DMS114 treated with DMSO at 0.1 percent for 48 hours (cell line): ENCODE measurements at regions not wholly inside any gene's neighbourhood (a gene's known extent, or its start where the extent isn't known, plus 50 kb on each side); places are given as distances from the start of the nearest gene placed in this dataset.

Source experiments
- DNase-seq: peaks from one replicate; lab custom pipeline; 2025; ENCODE audit not compliant: unreplicated experiment; lab: John Stamatoyannopoulos, UW

DNA sequence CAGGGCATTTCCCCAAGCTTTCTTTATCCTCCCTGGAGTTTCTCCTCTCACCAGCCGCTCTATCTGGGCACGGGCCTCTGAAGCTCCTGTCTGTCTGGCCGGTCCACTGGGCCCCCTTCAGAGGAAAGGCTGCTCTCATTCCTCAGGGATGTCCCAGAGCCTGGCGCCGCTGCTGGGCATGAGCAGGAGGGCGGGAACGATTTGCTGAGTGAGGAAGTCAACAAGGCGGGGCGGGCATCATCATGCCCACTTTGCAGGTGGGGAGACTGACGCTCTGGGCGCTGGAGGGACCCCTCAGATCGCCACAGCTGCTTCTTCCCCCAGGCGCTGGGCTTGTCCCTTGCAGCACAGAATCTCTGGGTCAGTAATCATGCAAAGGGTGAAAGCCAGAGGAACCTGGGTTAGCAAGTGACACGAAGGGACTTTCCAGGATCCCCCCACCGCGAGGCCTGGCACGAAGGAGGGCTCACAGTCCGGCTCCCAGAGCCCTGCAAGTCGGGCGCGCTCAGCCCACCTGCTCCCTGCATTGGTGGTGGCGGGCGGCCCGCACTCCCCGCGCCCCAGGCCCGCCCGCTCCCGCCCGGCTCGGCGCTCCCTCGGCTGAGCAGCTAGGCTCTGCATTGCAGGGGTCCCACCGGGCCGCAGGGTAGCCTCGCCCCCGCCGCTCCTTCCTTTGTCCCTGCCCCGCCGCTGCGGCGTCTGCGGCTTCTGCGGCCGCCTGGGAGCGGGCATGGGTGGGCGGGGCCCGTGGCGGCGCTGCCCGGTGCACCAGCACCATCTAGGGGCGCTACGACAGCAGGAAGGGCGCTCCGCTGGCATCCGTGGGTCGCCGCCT is 157.8 kb downstream of the CYRIA start:
- peak; percentile 24 for DNase-seq

DNA sequence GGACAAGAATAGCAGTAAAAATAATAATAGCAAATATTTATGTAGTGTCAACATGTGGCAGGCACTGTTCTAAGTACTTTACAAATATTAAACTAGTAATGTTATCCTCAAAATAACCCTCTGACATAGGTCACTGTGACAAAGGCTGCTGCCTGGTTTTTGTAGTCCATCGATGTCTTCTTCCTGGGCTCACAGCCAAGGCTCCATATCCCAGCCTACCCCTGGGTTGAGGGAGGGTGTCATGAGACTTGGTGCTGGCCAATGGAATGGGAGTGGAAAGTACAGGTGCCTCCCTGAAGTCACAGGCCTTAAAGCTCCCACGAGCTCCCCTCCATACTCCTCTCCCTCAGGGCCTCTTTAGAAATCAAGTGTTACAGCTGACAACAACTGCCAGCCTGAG is 159.3 kb downstream of the CYRIA start:
- no peak for DNase-seq

DNA sequence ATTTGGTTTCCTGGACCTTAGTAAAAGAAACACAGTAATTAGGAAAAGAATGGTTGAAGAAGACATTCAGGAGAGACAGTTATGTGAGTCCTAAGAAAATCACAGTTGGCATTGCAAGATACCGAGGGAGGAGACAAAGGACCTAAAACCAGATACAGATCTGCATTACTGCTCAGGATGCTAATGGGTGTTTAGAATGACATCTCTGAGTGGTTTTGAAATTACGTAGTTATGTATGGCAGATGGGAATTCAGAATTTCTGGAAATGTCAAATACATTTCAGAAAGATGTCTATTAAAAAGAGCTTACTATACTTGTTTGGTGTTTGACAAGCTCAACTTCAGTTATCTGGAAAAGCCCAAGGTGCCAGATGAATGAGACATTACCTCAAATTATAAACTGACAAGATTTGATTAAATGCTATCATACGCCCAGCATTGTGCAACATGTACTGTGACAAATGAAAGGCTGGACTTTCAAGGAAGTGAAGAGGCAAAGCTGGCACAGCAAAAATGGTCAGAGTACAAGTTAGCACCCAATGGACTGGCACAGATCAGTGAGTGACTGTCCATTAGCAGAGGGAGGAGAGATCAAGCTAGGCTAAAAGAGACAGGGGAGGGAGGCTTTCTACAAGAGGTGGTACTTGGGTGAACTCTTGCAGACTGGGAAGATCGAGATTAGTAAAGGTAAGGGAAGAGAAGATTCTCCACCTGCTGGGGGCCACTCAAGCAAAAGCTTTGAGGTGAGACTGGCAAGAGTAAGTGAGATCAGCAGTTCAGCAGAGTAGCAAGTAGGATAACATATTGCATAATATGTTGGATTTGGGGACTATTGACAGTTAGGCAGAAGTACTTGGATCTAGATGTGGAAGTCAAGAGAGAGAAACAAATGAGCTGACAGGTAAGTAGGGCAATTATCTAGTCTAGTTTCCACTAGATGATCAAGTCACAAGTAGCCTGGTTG is 168.9 kb downstream of the CYRIA start:
- DNase-seq: no peak

DNA sequence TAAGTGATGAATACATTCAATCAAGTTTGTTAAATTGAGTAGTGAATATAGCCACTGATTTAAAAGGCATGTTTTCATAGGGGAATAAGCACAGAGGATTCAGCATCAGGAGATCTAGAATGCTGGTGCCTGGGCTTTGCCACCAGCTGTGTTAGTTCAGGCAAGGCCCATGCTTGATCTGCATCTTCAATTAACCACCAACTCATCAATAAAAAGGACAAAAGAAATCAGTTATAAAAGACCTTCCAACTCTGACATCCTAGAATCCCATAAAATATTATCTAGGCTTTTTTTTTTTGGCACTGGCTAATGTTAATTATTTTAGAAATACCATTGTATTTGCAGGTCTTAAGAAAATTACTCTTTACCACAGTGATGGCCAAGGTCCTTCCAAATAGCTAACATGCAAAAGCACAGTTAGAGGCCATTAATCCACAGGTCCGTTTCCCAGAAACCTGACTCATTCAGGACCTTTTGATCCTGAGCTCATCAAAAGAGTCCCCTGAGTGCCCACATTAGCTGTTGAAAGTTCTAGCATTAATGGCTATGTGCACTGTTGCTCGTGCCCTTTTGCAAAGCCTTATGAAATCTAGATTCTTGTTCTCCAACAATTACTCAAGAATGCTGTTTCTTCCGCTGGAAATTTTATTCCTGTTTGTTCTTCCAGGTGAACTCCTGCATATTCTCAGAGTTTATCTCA is 170.0 kb downstream of the CYRIA start:
- no peak for DNase-seq

DNA sequence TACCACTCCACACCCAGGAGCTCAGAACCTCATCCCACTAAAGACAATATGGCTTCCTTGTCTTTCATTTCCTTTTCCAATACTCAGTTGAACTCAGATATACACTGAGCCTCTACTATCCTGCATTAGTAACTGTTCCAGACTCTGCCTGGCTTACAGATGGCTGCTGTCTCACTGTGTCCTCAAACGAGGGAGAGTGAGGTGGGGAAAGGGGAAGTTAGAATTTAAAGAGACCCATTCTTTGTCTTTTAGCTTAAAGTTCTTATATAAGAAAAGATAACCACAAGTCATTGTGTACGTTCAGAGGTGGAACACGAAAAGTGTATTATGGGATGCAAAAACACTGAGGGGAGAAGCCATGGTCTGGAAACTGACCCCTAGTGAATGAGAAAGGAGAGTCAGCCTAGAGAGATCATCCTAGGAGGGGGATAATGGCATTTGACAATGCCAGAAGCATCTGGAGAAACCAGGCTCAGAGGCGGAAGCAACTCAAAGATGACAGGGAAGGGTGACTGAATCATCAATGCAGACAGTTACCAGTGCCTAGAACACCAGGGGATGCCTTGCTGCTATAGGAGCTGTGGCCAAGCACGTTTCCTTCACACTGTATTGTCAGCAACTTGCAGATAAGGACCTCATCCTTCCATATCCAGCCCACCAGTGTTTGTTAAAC is 170.7 kb downstream of the CYRIA start:
- DNase-seq: no peak

DNA sequence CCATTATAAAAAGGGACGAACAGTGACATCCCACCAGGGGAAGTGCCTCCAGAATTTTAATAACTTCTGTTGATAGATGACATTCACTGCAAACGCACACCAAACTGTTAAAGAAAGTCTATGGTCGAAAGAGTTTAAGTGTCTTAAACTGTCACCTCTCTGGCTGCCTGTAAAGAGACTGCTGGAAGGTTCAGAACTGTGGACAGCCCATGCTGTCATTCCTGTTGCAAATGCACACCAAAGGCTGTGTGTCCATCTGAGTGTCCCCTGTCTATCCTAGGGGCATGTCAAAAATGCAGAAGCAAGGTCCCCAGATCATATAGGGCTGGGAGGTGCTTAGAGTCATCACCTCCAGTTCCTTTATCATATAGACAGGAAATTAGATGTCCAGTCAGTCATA is 171.8 kb downstream of the CYRIA start:
- no peak for DNase-seq

DNA sequence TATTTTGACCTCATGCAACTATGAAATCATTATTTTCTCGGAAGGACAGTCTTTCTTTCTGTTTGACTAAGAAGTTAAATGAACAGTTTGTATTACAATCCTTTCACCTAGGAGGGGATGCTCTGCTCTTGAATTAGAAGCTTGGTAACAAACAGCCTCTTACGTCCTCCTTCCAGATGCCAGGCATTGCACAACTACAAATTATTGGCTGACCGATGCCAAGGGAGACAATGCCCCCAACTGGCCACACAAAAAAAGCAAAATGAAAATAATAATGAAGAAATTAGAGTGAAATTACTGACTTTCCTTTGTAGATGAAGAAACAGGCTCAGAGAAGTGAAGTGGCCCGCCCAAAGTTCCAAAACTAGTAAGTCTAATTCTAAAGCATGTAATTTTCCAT is 177.9 kb downstream of the CYRIA start:
- no peak for DNase-seq

DNA sequence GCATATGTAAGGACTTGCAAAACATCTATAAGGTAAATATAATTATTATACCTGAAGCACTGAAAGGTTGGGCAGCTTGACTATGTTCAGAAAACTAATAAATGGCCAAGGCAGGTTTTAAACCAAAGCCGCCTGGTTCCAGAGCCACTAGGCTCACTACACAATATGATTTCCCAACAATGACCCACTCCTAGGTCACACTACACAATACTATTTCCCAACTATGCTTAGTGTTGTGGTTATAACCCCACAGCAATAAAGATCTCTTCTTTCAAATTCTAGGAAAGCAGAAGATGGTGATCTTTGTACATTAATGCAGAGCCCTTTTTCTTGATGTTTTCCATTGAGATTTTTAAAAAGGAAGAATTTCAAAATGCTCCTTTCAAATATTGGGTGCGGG is 180.4 kb downstream of the CYRIA start:
- no peak for DNase-seq

DNA sequence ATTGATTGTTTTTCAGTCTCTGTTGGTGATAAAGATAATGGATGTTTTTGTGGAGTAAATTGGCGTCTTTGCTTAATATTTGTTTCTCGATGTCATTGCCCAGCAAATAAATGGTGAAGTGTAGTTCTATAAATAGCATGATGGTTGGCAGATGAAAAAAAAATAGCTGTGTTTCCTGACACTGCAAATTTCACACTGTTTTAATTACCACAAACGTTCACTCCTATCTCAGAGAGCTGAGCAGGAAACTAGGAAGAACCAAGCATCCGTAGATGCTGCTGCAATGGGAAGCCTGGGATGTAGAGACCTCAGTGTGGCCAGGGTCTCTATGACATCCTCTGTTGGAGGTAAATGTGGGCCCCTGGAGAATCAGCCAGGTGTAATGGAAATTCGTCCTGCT is 183.2 kb downstream of the CYRIA start:
- no peak for DNase-seq

DNA sequence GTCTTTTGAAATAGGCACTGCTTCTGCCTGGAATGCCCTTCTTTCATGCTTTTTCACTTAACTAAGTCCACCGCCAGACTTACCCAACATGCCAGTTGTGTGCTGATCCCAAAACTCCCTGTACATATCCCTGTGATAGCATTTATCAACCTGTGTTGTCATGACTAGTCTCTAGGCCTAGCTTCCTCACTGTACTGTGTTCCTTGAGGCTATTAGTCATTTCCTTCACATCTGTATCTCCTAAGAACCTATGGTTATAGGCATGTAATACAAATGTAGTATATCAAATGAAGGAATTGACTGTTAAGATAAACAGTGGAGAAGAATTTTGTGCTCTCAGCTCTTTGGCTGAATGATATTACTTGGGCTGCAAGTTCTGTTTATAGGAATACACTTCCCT is 184.3 kb downstream of the CYRIA start:
- DNase-seq: no peak

DNA sequence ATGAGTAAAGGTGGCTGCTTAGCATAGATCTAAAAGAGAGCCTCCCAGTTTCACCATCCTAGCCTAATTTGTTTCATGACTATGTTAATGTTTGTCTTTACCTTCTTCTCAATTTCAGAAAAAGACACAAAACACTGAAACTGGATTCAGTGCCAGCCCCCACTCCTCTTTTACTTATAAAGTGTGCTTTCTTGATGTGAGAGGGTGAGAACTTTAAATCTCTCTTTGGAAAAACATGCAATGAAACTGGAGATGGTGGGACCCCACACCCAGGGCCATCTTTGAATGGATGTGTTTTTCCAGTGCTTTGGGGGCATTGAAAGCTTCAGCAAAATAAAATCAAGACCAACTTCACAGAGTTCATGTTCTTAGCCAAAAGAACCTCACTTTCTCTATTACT is 185.9 kb downstream of the CYRIA start:
- DNase-seq: no peak

DNA sequence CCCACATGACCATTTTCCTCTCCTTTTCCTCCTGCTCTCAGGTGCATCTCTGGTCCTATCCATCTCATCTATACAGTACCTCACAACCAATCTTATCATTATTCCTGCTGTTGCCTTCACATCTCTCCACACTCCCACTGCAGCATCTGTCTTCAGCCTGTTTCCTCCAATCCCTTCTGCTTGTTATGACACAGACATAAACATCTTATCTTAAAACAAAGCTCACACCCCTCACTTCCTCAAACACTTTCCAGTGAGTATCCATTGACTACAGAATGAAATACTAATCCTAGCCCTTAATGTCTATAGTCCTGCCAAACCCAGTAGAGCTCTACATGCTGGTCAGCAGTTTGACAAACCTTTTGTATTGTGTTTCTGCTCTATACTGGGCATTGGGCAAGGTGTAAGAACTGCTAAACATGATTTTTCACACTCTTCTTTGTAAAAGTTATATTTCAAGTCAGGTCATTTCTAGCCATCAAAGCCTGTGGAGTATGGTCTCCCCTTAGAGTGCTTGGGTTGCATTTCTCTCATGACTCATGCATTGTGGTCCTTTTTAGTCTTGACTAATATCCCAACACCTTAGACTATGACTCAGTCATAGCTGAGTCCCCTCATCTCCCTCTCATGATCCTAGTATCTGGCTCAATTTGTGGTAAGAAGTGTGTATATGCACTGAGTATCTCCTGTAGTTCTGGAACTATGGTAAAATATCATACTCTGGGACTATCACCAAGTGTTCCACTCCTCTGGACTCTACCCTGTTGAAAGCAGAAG is 187.0 kb downstream of the CYRIA start:
- no peak for DNase-seq

DNA sequence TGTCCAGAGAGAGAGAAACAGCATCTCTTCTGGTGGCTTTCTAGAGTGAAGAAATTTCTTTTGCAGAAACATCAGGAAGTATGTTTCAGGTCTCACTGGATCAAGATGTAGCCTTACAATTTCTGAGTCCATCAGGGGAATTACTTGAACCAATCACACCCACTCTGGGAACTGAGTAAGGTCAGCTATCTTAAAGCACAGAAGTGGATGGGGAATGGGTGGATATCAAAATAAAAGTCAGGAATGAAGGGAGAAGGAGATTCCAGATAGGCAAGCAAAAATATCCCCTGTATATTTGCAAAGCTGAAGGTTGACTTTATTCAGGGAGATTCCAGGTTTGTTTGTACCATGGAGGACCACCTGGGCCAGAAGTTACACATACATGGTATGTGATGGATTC is 188.0 kb downstream of the CYRIA start:
- DNase-seq: no peak

DNA sequence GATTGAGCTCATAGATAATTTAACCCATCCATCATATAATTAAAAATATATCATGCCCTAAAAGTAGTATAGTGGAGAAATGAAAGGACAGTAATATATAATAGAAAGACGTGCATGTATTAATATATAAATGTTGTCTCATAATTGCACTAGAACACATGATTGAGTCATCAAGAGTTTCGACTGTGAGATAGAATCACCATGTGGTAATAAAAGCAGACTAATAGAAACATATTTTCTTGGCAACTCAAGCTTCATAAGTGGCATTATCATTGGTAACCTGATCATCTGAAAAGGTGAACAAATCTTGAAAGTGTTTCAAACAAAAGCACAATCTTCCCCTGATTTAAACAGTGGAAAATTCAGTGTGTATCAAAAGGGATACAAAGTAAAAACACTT is 188.8 kb downstream of the CYRIA start:
- DNase-seq: no peak

DNA sequence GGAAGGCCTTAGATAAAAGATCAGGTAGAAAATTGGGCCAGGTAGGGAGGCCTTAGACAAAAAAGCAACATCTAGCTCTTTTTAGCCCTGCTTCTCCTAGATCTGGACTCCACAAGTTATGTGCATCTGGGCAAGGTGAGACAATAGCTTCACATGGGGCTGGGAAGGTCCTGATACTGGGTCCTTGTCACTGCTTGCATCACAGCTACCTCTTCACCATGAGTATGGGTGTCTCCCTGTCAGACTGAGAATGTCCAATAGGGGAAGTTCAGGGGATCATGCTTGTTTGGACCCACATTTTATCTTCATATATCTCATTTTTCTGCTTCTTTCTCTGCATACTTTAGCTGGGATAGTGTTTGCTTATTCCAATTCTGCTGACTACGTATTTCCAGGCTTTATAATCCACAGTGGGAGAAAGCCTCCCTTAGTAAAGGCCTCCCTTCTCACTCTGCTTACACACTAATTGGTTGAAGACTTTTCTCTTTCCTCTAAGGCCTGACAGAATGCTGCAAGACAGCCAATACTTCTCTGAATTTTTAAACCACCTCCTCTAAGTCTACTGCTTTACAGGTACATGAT is 189.6 kb downstream of the CYRIA start:
- DNase-seq: no peak

DNA sequence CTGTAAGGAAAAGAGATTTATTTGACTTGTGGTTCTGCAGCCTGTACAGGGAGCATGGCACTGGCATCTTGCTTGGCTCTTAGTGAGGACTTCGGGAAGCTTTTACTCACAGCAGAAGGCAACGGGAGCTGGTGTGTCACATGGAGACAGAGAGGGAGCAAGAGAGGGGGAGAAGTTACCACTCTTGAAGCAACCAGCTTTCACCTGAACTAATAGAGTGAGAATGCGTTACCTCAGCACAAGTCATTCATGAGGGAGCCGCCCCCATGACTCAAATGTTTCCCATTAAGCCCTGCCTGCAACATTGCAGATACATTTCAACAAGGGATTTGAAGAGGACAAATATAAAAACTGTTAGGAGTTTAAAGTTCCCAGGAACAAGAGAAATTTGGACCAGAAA is 190.0 kb downstream of the CYRIA start:
- no peak for DNase-seq

DNA sequence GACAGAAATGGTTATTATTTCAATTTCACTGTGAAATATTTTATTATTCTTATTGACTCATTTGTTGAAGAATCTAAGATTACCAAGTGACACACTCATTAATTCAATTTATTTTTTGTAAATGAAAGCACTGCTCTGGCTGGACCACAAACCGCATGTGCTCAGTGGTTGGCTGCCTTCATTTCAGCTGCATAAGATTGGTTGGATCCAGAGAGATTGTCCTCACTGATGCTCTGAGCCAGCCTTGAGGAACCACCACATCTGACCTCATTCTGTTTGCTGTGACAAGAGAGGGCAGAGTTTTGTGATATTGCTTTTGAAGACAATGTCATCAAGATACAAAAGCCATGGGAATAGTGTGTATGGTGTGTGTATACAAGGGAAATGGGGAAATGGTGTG is 192.1 kb downstream of the CYRIA start:
- no peak for DNase-seq

DNA sequence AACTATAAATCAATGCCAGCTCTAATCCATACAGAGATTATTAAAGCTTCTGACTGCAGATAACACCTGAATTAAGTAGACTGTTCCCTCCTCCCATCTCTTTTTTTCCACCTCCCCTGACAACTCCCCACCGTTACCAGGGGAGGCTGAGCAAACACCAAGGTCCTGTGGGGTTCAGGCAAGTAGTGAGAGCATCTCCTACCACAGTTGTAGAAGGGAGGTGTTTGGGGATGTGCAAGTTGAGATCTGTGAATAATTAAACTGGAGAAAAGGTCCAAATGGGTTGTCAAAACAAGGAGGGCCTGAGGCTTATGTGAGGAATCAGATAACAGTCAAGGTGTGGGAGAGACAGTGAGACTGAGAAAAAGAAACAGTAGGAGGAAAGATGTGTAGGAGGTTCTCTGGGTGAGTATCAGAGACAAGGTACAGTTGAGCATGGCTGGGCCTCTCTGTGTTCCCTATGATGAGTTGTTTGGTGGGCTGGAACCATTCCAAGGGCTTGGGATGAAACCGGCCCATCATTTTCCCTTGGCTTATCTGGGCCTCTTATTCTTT is 194.6 kb downstream of the CYRIA start:
- no peak for DNase-seq

DNA sequence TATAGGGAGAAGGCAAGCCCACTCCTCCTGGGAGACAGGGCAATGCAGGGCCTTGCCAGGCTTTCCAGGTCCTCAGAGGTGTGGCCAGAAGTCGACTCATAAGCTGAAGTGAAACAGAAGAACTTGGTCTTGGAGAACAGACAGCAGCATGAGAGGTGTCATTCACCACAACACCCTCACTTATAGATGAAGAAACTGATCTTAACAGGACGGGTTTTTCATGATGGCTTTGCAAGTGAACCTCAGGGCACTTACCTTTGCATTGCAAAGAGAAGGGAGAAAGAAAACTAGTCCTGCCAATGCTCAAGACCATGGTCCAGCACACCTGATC is 198.8 kb downstream of the CYRIA start:
- DNase-seq: no peak
